PFSK-1 (cell line): ENCODE measurements at regions not wholly inside any gene's neighbourhood (a gene's known extent, or its start where the extent isn't known, plus 50 kb on each side); places are given as distances from the start of the nearest gene placed in this dataset.

ENCODE experiments used
- FOXP2 ChIP-seq: optimal IDR thresholded peaks from 2 replicates; pipeline ENCODE3; 2011; ENCODE audit warnings: borderline replicate concordance, control low read depth, inconsistent platforms; ENCODE audit not compliant: insufficient read depth; ENCODE audit errors: extremely low read length, extremely low read depth
- POLR2AphosphoS5 ChIP-seq: IDR thresholded peaks from 2 replicates; pipeline ENCODE4 v1.6.1; 2012; ENCODE audit warnings: low read depth, mild to moderate bottlenecking, control low read depth, low read length, moderate library complexity
- TAF1 ChIP-seq: IDR thresholded peaks from 2 replicates; pipeline ENCODE4 v1.6.1; 2012; ENCODE audit warnings: low read length, control low read depth, borderline replicate concordance; ENCODE audit not compliant: insufficient read depth
- TF ChIP-seq, protein P1 (sequence below), 2 experiments: IDR thresholded peaks; 2 replicates each; pipeline versions ENCODE4 v1.6.1 to v1.8.0; 2011 to 2012; ENCODE audit warnings: low read depth in 2 of 2, low read length in 2 of 2, control low read depth in 1 of 2, inconsistent platforms in 1 of 2, mild to moderate bottlenecking in 1 of 2, moderate library complexity in 1 of 2; ENCODE audit not compliant: insufficient read depth in 1 of 2

DNA sequence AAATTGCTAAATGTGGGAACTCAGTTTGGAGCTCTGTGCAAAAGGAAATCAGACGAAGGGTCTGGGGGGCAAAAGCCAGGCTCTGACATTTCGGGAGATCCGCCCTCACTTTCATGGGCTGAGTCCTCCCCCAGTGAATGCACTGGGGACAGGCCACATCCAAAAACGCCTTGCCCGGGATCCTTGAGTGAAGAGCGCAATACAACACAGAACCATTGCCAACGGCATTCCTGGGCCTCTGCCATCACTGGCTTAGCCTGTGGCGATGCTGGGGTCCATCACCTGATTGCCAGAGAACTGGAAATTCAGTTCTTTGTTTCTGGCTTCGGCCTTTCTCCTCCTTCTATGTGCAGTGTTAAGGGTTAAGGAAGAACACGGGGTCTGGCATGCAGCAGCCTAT is 297.9 kb downstream of the SHANK2 start:
- no peak for TF ChIP-seq POLR2AphosphoS5
- TF ChIP-seq, protein P1, sequence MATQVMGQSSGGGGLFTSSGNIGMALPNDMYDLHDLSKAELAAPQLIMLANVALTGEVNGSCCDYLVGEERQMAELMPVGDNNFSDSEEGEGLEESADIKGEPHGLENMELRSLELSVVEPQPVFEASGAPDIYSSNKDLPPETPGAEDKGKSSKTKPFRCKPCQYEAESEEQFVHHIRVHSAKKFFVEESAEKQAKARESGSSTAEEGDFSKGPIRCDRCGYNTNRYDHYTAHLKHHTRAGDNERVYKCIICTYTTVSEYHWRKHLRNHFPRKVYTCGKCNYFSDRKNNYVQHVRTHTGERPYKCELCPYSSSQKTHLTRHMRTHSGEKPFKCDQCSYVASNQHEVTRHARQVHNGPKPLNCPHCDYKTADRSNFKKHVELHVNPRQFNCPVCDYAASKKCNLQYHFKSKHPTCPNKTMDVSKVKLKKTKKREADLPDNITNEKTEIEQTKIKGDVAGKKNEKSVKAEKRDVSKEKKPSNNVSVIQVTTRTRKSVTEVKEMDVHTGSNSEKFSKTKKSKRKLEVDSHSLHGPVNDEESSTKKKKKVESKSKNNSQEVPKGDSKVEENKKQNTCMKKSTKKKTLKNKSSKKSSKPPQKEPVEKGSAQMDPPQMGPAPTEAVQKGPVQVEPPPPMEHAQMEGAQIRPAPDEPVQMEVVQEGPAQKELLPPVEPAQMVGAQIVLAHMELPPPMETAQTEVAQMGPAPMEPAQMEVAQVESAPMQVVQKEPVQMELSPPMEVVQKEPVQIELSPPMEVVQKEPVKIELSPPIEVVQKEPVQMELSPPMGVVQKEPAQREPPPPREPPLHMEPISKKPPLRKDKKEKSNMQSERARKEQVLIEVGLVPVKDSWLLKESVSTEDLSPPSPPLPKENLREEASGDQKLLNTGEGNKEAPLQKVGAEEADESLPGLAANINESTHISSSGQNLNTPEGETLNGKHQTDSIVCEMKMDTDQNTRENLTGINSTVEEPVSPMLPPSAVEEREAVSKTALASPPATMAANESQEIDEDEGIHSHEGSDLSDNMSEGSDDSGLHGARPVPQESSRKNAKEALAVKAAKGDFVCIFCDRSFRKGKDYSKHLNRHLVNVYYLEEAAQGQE (IDR thresholded peaks at IDR 0.05; ENCODE audit: insufficient read depth in 1 of 2, low read depth in 2 of 2, low read length in 2 of 2) = no peak
- no peak for TF ChIP-seq TAF1
- no peak for TF ChIP-seq FOXP2
